DMS 273 treated with DMSO at 0.1 percent for 48 hours (cell line): ENCODE measurements at regions not wholly inside any gene's neighbourhood (a gene's known extent, or its start where the extent isn't known, plus 50 kb on each side); places are given as distances from the start of the nearest gene placed in this dataset.
"Not testable (repeated sequence)": the region's sequence is repeated elsewhere in the genome, so short reads cannot be mapped to it uniquely, and the experiment has no call there.

Source experiments
- DNase-seq: peaks from one replicate; lab custom pipeline; 2025; lab: John Stamatoyannopoulos, UW

DNA sequence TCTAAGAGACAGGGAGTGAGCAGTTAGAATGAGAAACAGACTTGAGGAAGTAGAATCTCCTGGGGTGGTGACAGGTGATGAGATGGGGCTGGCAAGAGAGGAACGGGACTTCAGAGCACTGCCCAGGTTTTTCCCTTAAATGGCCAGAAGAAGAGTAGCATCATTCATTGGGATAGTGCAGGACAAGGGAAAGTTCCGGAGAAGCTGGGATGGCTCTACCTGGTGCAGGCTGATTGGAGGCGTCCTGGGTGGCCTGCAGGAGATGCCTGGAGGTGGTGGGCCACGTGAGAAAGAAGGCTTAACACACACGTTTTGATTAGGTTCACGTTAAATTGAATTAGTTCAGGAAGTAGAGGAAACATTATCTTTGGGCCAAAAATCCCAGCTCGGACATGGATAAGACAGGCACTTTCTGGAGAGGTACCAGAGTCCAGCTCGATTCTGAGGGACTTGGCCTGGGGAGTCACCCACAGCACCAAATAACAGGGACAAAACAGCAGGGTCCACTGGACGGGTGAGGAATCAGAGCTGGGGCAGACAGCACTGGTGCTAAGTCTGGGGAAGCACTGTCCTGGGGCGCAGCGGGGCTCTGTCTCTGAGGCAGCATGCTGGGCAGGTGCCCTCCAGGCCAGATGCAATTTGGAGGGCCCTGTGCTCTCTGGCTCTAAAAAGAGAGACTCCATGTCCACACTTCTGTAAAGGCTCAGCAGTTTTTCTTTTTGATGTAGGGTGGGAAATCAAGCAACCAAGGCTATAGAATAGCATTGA lies 512.3 kb upstream of the RAB6C start:
- no peak for DNase-seq

GRCh38 chr2:129467941-129468340 lies 511.5 kb upstream of the RAB6C start:
- no peak for DNase-seq

- DNase-seq, result no peak
Measured at GRCh38 chr2:129468879-129469278, 510.6 kb upstream of the RAB6C start.

DNA sequence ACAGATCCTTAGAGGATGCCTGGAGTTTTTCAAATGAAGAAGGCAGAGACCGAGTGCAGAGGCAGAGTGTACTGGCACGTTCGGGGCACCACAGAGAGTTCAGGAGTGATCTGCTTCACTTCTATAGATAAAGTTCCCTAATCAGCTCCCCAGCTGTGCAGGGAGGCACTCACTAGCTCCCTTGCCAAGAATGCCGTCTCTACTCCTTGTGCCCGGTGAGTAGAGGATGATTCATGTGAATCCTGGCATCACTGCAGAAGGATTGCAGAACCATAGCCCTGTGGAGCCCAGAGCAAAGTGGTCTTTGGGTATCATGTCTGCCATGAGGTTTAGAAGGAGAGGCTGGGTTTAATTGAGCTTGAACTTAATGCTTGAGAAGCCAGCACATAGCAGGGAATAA lies 510.1 kb upstream of the RAB6C start:
- DNase-seq, result no peak

DNA sequence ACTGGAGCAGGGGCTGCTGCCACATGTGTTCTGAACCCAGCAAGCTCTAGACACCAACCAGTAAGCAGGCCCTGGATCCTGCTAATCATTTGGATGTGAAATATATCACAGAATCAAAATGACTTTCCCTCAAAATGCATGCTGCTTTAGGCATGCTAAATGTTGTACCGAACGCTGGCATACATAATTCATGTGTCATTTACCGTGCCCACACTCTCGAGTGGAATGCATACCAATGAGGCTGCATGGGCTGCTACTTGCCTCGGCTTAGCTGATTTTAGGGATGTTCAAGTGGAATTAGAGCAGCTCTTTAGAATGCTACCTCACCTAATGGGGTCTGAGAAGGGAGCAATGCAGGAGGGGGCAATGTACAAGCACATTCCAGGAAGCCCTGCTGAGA lies 509.6 kb upstream of the RAB6C start:
- DNase-seq, result no peak

DNA sequence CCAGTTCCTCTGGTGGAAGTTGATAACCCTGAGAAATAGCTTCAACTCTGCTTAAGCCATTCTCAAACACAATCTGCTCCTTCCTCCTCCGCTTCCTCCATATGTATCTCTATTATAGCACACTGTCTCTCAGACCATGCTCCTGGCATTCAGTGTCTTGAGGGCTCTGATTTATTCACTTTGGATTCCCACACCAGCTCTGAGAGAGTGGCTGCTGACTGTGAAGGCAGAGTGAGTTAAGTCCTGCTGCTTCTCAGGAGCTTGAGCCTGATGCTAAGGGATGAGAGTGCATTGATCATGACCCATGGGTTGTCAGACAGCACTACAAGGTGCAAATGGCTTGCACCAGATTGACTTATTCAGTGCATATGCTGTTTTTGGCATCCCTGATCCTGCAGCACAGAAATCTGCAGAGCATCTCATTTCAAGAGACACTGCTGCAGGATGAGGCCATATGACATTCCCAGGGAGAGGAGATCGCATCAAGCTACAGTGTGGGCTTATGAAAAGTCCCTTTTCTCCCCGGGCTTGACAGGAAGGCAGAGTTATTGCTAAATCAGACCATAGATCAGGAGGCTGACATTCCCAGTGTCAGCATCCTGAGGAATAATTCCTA lies 500.5 kb upstream of the RAB6C start:
- no peak for DNase-seq

DNA sequence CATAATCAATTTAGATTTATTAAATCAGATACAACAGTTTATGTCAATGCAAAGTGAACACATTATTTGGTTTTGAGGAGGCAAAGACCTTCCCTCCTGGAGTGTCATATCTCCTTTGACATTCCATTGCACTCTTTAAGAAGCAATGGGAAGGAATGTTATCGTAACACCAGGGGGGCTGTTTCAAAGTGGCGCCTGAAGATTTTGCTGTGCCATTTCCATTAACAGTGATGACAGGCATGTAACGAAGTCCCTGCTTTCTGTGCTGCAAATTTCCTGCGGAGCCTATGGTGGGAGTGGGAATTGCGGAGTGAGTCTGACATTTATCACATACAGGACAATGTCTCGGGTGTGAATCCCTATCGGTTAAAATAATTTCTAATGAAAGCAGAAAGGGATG lies 499.6 kb upstream of the RAB6C start:
- DNase-seq, result no peak

GRCh38 chr2:129480790-129481189 lies 498.7 kb upstream of the RAB6C start:
- no peak for DNase-seq

DNA sequence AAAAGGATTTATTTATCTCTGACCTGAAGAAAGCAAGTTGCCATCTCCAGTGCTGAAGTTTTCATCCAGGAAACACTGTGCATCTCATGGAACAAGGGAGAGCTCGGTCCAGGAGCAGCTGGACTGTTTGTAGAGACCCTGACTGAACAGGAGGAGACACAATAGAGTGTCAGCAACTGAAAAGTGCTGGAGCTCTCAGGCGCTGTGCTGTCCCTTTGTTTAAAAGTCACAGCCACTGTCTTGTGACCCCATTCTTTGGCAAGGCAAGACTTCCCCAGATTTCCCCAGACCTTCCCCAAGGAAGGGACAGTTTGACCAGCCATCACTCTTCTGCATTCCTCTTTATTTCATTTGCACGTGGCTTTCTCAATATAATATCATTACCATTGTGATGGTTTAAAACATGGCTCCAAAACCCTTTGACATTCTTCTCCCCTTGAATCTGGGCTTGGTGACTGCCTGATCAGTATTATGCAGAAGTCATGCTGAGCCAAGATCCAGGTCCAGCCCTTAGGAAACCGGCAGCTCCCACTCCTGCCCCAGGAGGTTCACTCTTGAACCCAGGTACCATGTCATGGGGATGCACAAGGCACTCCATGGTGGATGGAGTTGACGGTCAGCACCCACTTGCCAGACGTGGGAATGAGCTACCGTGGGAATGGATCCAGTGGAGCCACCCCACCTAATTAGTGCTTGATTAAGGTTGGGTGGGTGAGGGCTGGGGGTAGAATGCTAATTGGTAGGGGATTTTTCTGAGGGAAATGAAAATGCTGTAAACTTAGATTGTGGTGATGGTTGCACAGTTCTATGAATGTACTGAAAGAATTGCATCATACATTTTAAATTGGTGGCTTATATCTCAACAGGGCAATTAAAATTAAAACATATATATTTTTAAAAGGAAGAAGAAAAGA lies 497.9 kb upstream of the RAB6C start:
- DNase-seq, result no peak

- no peak for DNase-seq
Measured at GRCh38 chr2:129482626-129483025, 496.8 kb upstream of the RAB6C start.

- DNase-seq, result no peak
Measured at GRCh38 chr2:129483366-129483765, 496.1 kb upstream of the RAB6C start.

- DNase-seq, result no peak
Measured at GRCh38 chr2:129484999-129485897, 494.2 kb upstream of the RAB6C start.

DNA sequence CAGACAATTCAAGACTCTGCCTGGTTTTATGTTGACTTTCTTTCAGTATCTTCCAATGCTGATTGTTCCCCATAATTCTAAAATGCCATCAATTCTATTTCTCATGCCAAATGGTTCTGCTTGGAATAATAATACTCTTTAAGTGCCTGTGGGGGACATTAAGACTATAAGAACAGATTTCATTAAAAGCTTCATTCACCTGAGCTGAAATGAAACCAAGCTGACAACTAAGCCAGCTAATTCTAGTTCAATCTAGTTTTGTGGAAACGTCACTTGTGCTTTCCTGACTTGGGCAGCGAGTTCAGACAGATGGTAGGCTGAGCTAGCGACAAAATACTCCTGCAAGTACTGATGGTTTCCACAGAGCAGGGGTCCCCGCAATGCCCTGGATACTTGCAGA lies 491.1 kb upstream of the RAB6C start:
- no peak for DNase-seq

DNA sequence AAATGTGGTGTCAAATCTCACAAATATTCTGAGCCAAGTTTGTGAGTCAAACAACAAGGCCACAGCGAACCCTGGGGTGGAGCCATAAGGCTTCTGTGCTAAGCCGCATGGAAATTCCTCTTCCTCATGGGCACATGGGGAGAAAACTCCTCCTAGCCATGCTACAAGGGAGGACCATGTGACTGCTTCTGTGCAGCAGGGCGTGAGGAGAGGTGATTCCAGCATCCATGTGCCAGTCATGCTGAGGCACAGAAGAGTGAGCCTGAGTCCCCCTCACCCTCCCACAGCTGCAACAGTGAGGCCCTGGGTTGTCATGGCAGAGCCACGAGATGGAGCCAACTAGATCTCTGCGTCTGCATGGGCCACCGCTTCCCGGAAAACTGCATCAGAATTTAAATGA lies 488.8 kb upstream of the RAB6C start:
- DNase-seq, result no peak

DNA sequence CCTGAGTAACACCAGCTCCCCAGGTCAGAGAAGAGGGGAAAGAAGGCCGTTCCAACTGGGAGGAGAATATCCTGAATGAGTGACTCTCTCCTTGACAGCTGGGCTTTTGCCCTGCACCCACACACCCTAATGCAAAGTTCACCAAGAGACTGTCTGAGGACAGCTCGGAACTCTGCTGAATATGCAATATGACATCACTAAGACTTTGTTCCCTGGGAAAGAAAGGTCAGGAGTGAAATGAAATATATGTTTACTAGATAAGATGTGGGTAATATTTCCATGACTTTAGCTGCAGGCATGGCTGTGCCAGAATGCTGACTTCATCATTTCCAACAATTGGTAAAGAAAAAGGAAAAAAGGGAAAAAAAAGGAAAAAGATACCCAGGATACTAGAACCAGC lies 488.2 kb upstream of the RAB6C start:
- DNase-seq, result no peak

- DNase-seq, result no peak
Measured at GRCh38 chr2:129492548-129492947, 486.9 kb upstream of the RAB6C start.

DNA sequence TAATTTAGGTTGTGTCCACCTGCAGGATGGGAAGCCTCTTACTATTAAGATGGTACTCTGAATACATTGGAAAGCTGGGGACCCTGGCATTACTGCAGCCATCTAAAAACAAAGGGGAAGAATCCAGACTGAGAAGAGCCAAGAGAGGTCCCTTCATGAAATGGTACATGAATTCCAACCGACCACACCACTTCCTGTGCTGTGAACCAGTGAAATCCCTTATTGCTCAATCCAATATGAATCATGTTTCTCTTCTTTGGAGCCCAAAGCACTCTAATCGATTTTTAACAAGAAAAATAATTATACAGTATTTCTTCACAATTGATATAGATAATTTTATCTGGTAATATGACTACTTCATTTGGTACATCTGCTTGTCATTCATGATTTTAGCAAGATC lies 479.7 kb upstream of the RAB6C start:
- DNase-seq, result no peak

- DNase-seq, result no peak
Measured at GRCh38 chr2:129502781-129503180, 476.7 kb upstream of the RAB6C start.

- DNase-seq, result no peak
Measured at GRCh38 chr2:129504646-129505045, 474.8 kb upstream of the RAB6C start.

GRCh38 chr2:129518937-129519336 lies 460.5 kb upstream of the RAB6C start:
- DNase-seq, result no peak

DNA sequence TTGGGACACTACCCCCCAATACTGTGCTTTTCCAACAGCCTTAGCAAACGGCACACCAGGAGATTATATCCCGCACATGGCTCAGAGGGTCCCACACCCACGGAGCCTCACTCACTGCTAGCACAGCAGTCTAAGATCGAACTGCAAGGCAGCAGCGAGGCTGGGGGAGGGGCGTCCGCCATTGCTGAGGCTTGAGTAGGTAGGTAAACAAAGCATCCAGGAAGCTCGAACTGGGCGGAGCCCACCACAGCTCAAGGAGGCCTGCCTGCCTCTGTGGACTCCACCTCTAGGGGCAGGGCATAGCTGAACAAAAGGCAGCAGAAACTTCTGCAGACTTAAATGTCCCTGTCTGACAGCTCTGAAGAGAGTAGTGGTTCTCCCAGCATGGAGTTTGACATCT lies 447.3 kb upstream of the RAB6C start:
- DNase-seq, result not testable (repeated sequence)

- DNase-seq, result no peak
Measured at GRCh38 chr2:129548880-129549279, 430.6 kb upstream of the RAB6C start.
